ENCODE measurements at regions not wholly inside any gene's neighbourhood (a gene's known extent, or its start where the extent isn't known, plus 50 kb on each side); places are given as distances from the start of the nearest gene placed in this dataset.
"Not testable (repeated sequence)": the region's sequence is repeated elsewhere in the genome, so short reads cannot be mapped to it uniquely, and the experiment has no call there.

- Mint-ChIP-seq H3K4me3 (no peak overlapping the region), H3K27ac (no peak overlapping the region), H3K36me3 (no peaks in the 10 kb centered on the region), H3K27me3 (peaks cover 7% of the 10 kb centered on the region), H3K9me3 (no peaks in the 10 kb centered on the region), H3K4me1 (peaks cover 5% of the 10 kb centered on the region)
- DNase-seq = no peak
- no peak for ATAC-seq (ENCODE audit: low read depth)
- POLR2A ChIA-PET = no interaction called here
These were observed 447.0 kb downstream of the SOX9 start for GRCh38 chr17:72567774-72568173.

- no peaks in the 10 kb centered on the region for H3K36me3 Mint-ChIP-seq
- no peak overlapping the region for H3K4me3 Mint-ChIP-seq
- no peaks in the 10 kb centered on the region for H3K9me3 Mint-ChIP-seq
- DNase-seq (no peak), ATAC-seq (ENCODE audit: low read depth) (no peak)
- H3K27ac Mint-ChIP-seq = no peak overlapping the region
- peaks cover 5% of the 10 kb centered on the region for H3K4me1 Mint-ChIP-seq
- peaks cover 7% of the 10 kb centered on the region for H3K27me3 Mint-ChIP-seq
- POLR2A ChIA-PET = no interaction called here
These were observed 448.5 kb downstream of the SOX9 start for GRCh38 chr17:72569148-72569946.

DNA sequence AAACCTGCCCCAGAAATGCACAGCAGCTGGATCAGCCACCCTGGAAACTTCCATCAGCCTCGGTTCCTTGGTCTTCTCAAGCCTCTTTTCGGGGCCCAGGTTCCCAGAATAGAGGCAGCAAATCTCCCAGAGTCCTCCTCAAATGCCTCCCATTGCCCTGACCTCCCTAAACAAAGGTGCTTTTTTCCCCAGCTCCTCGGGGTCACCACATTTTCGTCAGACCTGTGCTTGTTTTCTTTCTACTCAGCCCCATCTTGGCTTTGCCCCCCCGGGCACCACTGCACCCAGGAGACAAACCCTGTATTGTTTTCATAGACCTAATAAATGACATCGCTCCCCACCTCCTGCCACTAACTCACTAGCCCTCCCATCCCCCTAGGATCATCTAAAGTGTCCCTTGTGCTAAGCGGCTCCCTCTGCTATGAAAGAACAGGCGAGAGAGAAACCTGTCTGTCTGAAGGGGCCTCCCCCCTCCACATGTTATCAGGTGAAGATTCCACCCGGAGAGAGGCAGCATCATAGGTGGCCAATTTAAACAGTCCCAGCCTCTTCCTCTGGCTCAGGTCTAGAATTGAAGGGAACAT lies 451.1 kb downstream of the SOX9 start:
- ATAC-seq (ENCODE audit: low read depth) (no peak), DNase-seq (no peak)
- Mint-ChIP-seq H3K4me1 (no peaks in the 10 kb centered on the region), H3K9me3 (no peaks in the 10 kb centered on the region), H3K36me3 (no peaks in the 10 kb centered on the region), H3K27me3 (peaks cover 12% of the 10 kb centered on the region), H3K4me3 (no peak overlapping the region), H3K27ac (no peak overlapping the region)
- POLR2A ChIA-PET = no interaction called here

- no peaks in the 10 kb centered on the region for H3K4me1 Mint-ChIP-seq
- ATAC-seq (ENCODE audit: low read depth) = no peak
These were observed 452.0 kb downstream of the SOX9 start for GRCh38 chr17:72572604-72573491.

GRCh38 chr17:72573492-72573801 lies 452.6 kb downstream of the SOX9 start:
- H3K4me3 Mint-ChIP-seq; POLR2A ChIA-PET; DNase-seq; H3K36me3 Mint-ChIP-seq; H3K9me3 Mint-ChIP-seq; H3K27ac Mint-ChIP-seq; ATAC-seq (ENCODE audit: low read depth); H3K4me1 Mint-ChIP-seq: not testable (repeated sequence)
- peaks cover 20% of the 10 kb centered on the region for H3K27me3 Mint-ChIP-seq

More at GRCh38 chr17:72572604-72573491, 452.0 kb downstream of the SOX9 start:
- no peaks in the 10 kb centered on the region for H3K9me3 Mint-ChIP-seq
- DNase-seq = no peak
- H3K27me3 Mint-ChIP-seq = peaks cover 15% of the 10 kb centered on the region
- H3K36me3 Mint-ChIP-seq = no peaks in the 10 kb centered on the region
- no peak overlapping the region for H3K4me3 Mint-ChIP-seq
- POLR2A ChIA-PET = interaction anchor here (0.6 kb wide), 1 partner anchor 14 kb away, joined by 4 read pairs; no protein-coding TSS in a partner anchor
- no peak overlapping the region for H3K27ac Mint-ChIP-seq

- DNase-seq (no peak), ATAC-seq (ENCODE audit: low read depth) (no peak)
- Mint-ChIP-seq H3K4me1 (no peaks in the 10 kb centered on the region), H3K36me3 (no peaks in the 10 kb centered on the region), H3K4me3 (no peak overlapping the region), H3K27ac (no peak overlapping the region), H3K27me3 (peaks cover 26% of the 10 kb centered on the region), H3K9me3 (no peaks in the 10 kb centered on the region)
- POLR2A ChIA-PET = no interaction called here
These were observed 454.1 kb downstream of the SOX9 start for GRCh38 chr17:72574675-72575510.

- H3K4me3 Mint-ChIP-seq = no peak overlapping the region
- no peak for DNase-seq
- H3K36me3 Mint-ChIP-seq = no peaks in the 10 kb centered on the region
- H3K27me3 Mint-ChIP-seq = peaks cover 26% of the 10 kb centered on the region
- no peaks in the 10 kb centered on the region for H3K4me1 Mint-ChIP-seq
- H3K27ac Mint-ChIP-seq = no peak overlapping the region
- H3K9me3 Mint-ChIP-seq = no peaks in the 10 kb centered on the region
- POLR2A ChIA-PET = no interaction called here
- no peak for ATAC-seq (ENCODE audit: low read depth)
These were observed 454.9 kb downstream of the SOX9 start for GRCh38 chr17:72575542-72576233.

GRCh38 chr17:72576289-72576759 lies 455.5 kb downstream of the SOX9 start:
- H3K4me1 Mint-ChIP-seq = no peaks in the 10 kb centered on the region
- no peak for ATAC-seq (ENCODE audit: low read depth)
- POLR2A ChIA-PET = no interaction called here
- H3K4me3 Mint-ChIP-seq = no peak overlapping the region
- no peak overlapping the region for H3K27ac Mint-ChIP-seq
- DNase-seq = no peak
- H3K9me3 Mint-ChIP-seq = no peaks in the 10 kb centered on the region
- H3K27me3 Mint-ChIP-seq = peaks cover 26% of the 10 kb centered on the region
- no peaks in the 10 kb centered on the region for H3K36me3 Mint-ChIP-seq

DNA sequence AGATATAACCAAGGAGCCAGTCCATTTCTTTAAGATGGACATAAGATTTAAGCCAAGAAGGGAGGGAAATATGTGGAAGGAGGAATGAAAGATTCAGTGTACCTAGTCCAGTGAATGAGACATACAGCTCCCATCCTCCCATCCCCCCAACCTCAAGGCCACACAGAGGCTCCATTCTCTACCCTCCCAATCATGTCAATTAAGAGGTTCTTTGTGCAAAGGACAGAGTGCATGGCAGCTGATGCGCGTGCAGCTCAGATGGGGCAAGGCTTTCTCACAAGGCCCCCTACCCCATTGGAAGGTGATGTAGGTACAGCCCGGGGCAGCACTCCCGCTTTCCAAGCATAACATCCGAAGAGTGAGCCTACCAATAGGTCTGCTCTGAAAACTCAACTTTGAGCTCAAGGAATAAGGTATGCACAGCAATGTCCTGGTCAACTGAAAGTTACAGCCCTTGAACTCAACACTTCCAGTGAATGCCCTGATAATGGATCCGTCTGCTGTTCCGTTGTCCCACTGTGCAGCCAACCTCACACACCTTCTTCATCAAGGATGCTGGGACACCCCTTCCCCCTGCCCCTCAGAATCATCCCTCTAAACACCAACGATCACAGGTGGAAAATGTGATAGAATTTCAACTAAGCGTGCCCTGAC lies 458.1 kb downstream of the SOX9 start:
- H3K9me3 Mint-ChIP-seq = no peaks in the 10 kb centered on the region
- POLR2A ChIA-PET = no interaction called here
- H3K27ac Mint-ChIP-seq = no peak overlapping the region
- no peak for DNase-seq
- H3K36me3 Mint-ChIP-seq = no peaks in the 10 kb centered on the region
- ATAC-seq (ENCODE audit: low read depth) = no peak
- no peak overlapping the region for H3K4me3 Mint-ChIP-seq
- H3K4me1 Mint-ChIP-seq = no peaks in the 10 kb centered on the region
- peaks cover 22% of the 10 kb centered on the region for H3K27me3 Mint-ChIP-seq

DNA sequence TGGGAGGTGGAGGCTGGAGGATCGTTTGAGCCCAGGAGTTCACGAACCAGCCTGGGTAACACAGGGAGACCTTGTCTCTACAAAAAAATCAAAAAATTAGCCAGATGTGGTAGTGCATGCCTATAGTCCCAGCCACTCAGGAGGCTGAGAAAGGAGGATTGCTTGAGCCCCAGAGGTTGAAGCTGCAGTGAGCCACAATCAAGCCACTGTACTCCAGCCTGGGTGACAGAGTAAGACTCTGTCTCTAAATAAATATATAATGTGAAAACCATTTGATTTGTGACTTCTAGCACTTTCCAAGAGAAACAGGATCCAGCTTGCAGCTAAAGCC lies 459.1 kb downstream of the SOX9 start:
- POLR2A ChIA-PET = no interaction called here
- H3K27me3 Mint-ChIP-seq = peaks cover 22% of the 10 kb centered on the region
- H3K4me3 Mint-ChIP-seq = no peak overlapping the region
- ATAC-seq (ENCODE audit: low read depth) (no peak), DNase-seq (no peak)
- H3K36me3 Mint-ChIP-seq = no peaks in the 10 kb centered on the region
- no peaks in the 10 kb centered on the region for H3K4me1 Mint-ChIP-seq
- no peak overlapping the region for H3K27ac Mint-ChIP-seq
- no peaks in the 10 kb centered on the region for H3K9me3 Mint-ChIP-seq

DNA sequence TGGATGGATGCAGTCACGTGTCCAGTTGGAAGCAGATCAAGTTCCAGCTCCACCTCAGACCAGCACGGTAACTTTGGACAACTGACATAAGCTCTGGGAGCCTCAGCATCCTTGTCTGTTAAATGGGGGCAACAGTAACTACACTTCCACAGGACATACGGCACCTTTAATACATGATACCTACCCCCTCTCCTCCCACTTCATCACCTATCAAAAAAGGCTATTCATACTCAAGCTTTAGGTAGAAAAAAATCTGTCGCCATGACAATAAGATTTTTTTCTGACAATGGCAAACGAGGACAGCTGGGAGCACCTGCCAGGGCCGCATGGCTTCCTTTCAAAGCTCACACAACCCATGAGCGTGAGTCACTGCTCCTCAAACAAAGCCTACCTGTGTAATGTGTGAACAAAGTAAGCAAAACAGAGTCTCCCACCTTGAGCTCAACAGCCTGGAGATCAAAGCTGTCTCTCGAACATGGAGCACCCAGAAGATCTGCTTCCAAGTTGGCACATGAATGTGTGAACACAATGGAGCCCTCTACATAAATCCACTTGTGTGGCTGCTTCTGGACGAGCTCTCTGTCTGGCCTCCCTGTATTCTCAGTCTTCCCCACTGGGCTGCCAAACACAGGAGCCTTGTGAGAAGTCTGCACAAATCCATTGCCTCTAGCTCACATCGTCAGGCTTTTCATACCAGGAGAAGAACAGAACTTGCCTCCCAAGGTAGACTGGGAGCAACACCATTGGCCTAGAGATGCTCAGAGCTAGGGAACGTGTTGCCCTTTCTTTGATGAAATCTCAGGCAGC lies 459.7 kb downstream of the SOX9 start:
- H3K9me3 Mint-ChIP-seq = no peaks in the 10 kb centered on the region
- H3K27ac Mint-ChIP-seq = no peak overlapping the region
- H3K27me3 Mint-ChIP-seq = peaks cover 22% of the 10 kb centered on the region
- POLR2A ChIA-PET = no interaction called here
- DNase-seq (no peak), ATAC-seq (ENCODE audit: low read depth) (no peak)
- H3K4me1 Mint-ChIP-seq = no peaks in the 10 kb centered on the region
- no peaks in the 10 kb centered on the region for H3K36me3 Mint-ChIP-seq
- no peak overlapping the region for H3K4me3 Mint-ChIP-seq

DNA sequence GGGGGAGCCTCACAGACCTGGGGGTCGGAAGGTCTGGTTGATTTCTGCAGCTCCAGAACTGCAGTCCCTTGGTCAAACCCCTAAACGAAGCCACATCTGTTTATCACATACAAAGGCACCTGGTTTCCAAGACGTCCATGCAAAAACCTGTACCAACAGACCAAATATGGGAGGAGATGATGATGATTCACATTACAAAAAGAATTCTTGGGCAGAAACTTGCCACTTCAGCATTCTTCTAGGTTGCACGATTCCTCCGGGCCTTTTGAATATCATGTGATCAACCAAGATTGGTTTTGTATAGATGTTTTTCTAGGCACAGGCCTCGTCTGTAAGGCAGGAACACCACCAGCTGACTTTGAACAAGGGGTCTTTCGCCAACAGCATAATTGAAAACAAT lies 466.3 kb downstream of the SOX9 start:
- peaks cover 36% of the 10 kb centered on the region for H3K27me3 Mint-ChIP-seq
- ATAC-seq (ENCODE audit: low read depth) (no peak), DNase-seq (no peak)
- H3K27ac Mint-ChIP-seq = no peak overlapping the region
- no peaks in the 10 kb centered on the region for H3K9me3 Mint-ChIP-seq
- no peaks in the 10 kb centered on the region for H3K36me3 Mint-ChIP-seq
- POLR2A ChIA-PET = no interaction called here
- H3K4me1 Mint-ChIP-seq = peaks cover 22% of the 10 kb centered on the region
- H3K4me3 Mint-ChIP-seq = peak overlapping the region; percentile 68
